Tibial nerve (tissue), 4 donors: ENCODE measurements at regions not wholly inside any gene's neighbourhood (a gene's known extent, or its start where the extent isn't known, plus 50 kb on each side); places are given as distances from the start of the nearest gene placed in this dataset.

Source experiments
- DNase-seq, 2 donors: peaks; one replicate each; pipeline ENCODE4 v3.0.0-alpha.2; 2019; ENCODE audit warnings: low spot score in 2 of 2
- H3K27ac ChIP-seq, 4 donors: fragments of 200-600 bp; sonication (generic) in 3 of 4; one replicate each; pipeline ENCODE4 v1.5.1; 2017 to 2019; ENCODE audit warnings: mild to moderate bottlenecking in 1 of 4
- H3K27me3 ChIP-seq, 2 donors: fragments of 200-600 bp; sonication (generic) in 1 of 2; one replicate each; pipeline versions ENCODE4 v1.5.1 to v1.6.0; 2017 to 2019
- H3K36me3 ChIP-seq, 3 donors: fragments of 200-600 bp; sonication (generic); one replicate each; pipeline ENCODE4 v1.5.1; 2018 to 2019
- H3K4me1 ChIP-seq, 4 donors: fragments of 200-600 bp; sonication (generic) in 3 of 4; one replicate each; pipeline ENCODE4 v1.5.1; 2017 to 2019
- H3K4me3 ChIP-seq, 4 donors: fragments of 200-600 bp; sonication (generic) in 3 of 4; one replicate each; pipeline ENCODE4 v1.5.1; 2017 to 2019; ENCODE audit warnings: mild to moderate bottlenecking in 1 of 4, moderate library complexity in 1 of 4
- H3K9me3 ChIP-seq, 4 donors: fragments of 200-600 bp; sonication (generic) in 3 of 4; one replicate each; pipeline ENCODE4 v1.5.1; 2017 to 2019
- EP300 ChIP-seq, 2 donors: sonication (generic); formaldehyde crosslinking; IDR thresholded peaks; one replicate each; pipeline ENCODE4 v1.6.1; 2017; ENCODE audit warnings: antibody characterized with exemption in 2 of 2, mild to moderate bottlenecking in 1 of 2
- POLR2A ChIP-seq, 2 donors: fragments of 450-650 bp; IDR thresholded peaks; one replicate each; pipeline ENCODE4 v1.6.1; 2017; ENCODE audit warnings: antibody characterized with exemption in 2 of 2, mild to moderate bottlenecking in 2 of 2, moderate library complexity in 2 of 2
- WGBS, 2 donors: methylation state at CpG; one replicate each; pipeline ENCODE4 v1.1.5; 2018; 5-methylcytosine and 5-hydroxymethylcytosine counted together
- TF ChIP-seq, protein P1 (sequence below), 5 experiments: fragments of 200-600 bp in 3 of 5; fragments of 450-650 bp in 2 of 5; sonication (generic) in 3 of 5; IDR thresholded peaks; one replicate each; pipeline ENCODE4 v1.5.1; 2016 to 2019; ENCODE audit warnings: antibody characterized with exemption in 5 of 5, mild to moderate bottlenecking in 3 of 5, moderate library complexity in 2 of 5

DNA sequence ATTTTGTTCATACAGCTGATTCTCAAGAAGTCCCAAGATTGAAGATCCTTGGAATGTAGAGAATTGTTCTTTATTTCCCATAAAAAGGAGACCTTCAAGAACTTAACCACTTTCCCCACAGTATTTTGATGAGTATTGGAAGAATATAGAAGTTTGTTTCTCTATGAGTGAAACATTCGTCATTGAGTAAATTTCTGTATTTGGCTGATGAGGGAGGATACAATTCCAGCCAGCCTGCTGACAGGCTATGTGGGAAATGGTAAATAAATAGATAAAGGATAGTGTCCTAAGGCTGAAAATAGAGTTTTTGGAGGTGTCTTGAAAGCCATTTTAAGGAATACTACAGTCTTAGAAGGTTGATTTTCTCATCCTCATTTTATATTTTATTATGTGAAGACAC, 1076.1 kb downstream of the ROBO2 start:
- H3K27me3 ChIP-seq, result no peaks in the 10 kb centered on the region
- no peak for DNase-seq
- H3K36me3 ChIP-seq, result no peaks in the 10 kb centered on the region
- 80 to 84% methylated on average over 1 of the region's 1 CpG for WGBS, 2 donors
- no peak overlapping the region for H3K4me3 ChIP-seq
- H3K27ac ChIP-seq, result no peak overlapping the region
- H3K4me1 ChIP-seq, result peaks cover 0 to 14% (median under 1%) of the 10 kb centered on the region in 4 donors
- H3K9me3 ChIP-seq, result no peaks in the 10 kb centered on the region
- TF ChIP-seq POLR2A (IDR thresholded peaks at IDR 0.05) (no peak), EP300 (IDR thresholded peaks at IDR 0.05) (no peak)
- TF ChIP-seq, protein P1, sequence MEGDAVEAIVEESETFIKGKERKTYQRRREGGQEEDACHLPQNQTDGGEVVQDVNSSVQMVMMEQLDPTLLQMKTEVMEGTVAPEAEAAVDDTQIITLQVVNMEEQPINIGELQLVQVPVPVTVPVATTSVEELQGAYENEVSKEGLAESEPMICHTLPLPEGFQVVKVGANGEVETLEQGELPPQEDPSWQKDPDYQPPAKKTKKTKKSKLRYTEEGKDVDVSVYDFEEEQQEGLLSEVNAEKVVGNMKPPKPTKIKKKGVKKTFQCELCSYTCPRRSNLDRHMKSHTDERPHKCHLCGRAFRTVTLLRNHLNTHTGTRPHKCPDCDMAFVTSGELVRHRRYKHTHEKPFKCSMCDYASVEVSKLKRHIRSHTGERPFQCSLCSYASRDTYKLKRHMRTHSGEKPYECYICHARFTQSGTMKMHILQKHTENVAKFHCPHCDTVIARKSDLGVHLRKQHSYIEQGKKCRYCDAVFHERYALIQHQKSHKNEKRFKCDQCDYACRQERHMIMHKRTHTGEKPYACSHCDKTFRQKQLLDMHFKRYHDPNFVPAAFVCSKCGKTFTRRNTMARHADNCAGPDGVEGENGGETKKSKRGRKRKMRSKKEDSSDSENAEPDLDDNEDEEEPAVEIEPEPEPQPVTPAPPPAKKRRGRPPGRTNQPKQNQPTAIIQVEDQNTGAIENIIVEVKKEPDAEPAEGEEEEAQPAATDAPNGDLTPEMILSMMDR (IDR thresholded peaks at IDR 0.05), result no peak

GRCh38 chr3:78116874-78117273, 1077.0 kb downstream of the ROBO2 start:
- TF ChIP-seq EP300 (IDR thresholded peaks at IDR 0.05), result no peak
- TF ChIP-seq POLR2A (IDR thresholded peaks at IDR 0.05), result no peak
- TF ChIP-seq, protein P1 (IDR thresholded peaks at IDR 0.05), result no peak
- no peak overlapping the region for H3K4me3 ChIP-seq
- 67 to 71% methylated on average over 2 of the region's 2 CpGs for WGBS, 2 donors
- no peaks in the 10 kb centered on the region for H3K9me3 ChIP-seq
- no peaks in the 10 kb centered on the region for H3K36me3 ChIP-seq
- no peak overlapping the region for H3K27ac ChIP-seq
- peaks cover 0 to 12% (median 0%) of the 10 kb centered on the region in 4 donors for H3K4me1 ChIP-seq
- no peaks in the 10 kb centered on the region for H3K27me3 ChIP-seq
- DNase-seq, result no peak

GRCh38 chr3:78123058-78123457, 1083.2 kb downstream of the ROBO2 start:
- Histone ChIP-seq H3K36me3 (no peaks in the 10 kb centered on the region), H3K27me3 (no peaks in the 10 kb centered on the region), H3K9me3 (no peaks in the 10 kb centered on the region), H3K4me3 (no peak overlapping the region), H3K4me1 (no peaks in the 10 kb centered on the region), H3K27ac (no peak overlapping the region)
- DNase-seq, result no peak
- TF ChIP-seq, protein P1 (IDR thresholded peaks at IDR 0.05), result no peak
- TF ChIP-seq EP300 (IDR thresholded peaks at IDR 0.05), result no peak
- no peak for TF ChIP-seq POLR2A (IDR thresholded peaks at IDR 0.05)
- 77 to 88% methylated on average over 1 of the region's 1 CpG for WGBS, 2 donors

DNA sequence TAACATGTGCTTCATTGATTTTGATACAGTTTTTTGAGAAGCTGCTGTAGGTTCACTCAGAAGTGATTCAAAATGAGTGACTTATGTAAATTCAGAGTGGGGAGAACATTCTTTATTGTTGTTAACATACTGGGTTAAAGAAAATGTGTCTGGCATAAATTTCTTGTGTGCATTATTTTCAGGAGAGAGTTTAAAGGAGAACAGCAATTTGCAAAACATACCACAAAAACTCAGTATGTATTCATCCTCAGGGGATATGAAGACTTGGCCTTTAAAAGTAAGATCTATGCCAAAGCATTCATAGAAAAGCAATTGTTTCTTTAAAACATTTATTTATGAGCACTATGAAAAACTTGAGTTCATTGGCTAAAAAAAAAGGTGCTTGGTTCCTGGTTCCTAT, 1089.8 kb downstream of the ROBO2 start:
- H3K4me1 ChIP-seq, result no peaks in the 10 kb centered on the region
- H3K4me3 ChIP-seq, result no peak overlapping the region
- H3K27ac ChIP-seq, result no peak overlapping the region
- H3K9me3 ChIP-seq, result no peaks in the 10 kb centered on the region
- no peaks in the 10 kb centered on the region for H3K27me3 ChIP-seq
- H3K36me3 ChIP-seq, result no peaks in the 10 kb centered on the region
- no peak for TF ChIP-seq POLR2A (IDR thresholded peaks at IDR 0.05)
- TF ChIP-seq, protein P1 (IDR thresholded peaks at IDR 0.05), result no peak
- no peak for TF ChIP-seq EP300 (IDR thresholded peaks at IDR 0.05)
- DNase-seq, result no peak

DNA sequence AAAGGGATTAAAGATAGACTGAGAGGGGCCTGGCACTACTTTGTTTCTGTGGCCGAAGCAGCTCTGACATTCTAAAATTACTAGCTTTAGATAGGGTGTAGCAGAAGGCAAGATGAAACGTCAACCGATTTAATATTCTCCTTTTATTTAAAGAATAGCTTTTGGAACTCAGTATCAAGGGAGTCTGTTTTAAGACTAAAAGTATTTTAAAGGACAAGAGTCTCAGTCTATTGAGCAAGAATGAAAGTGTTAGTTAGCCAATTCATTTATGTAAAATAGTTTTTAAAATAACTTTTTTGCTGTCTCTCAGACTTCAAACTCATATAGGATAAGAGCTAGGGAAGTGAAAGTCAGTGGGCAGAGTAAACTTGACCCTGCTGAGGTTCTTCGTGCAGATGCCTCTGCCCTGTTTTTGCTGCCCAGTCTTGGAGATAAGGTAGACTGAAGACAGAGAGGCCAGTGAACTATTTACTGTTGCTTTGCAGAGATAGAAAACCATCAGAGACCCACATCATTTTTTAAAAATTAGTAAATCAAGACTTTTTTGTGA, 1090.9 kb downstream of the ROBO2 start:
- 81 to 83% methylated on average over 4 of the region's 4 CpGs for WGBS, 2 donors

More for the DNA sequence above, 1090.9 kb downstream of the ROBO2 start:
- H3K4me3 ChIP-seq, result no peak overlapping the region
- no peak overlapping the region for H3K27ac ChIP-seq
- DNase-seq, result no peak
- TF ChIP-seq, protein P1 (IDR thresholded peaks at IDR 0.05), result no peak
- no peak for TF ChIP-seq POLR2A (IDR thresholded peaks at IDR 0.05)
- TF ChIP-seq EP300 (IDR thresholded peaks at IDR 0.05), result no peak
- no peaks in the 10 kb centered on the region for H3K27me3 ChIP-seq
- no peaks in the 10 kb centered on the region for H3K9me3 ChIP-seq
- H3K36me3 ChIP-seq, result no peaks in the 10 kb centered on the region
- no peaks in the 10 kb centered on the region for H3K4me1 ChIP-seq
